Upper lobe of left lung (tissue), 4 donors: ENCODE measurements at regions not wholly inside any gene's neighbourhood (a gene's known extent, or its start where the extent isn't known, plus 50 kb on each side); places are given as distances from the start of the nearest gene placed in this dataset.

Experiments used
- CTCF ChIP-seq, 6 experiments: fragments of 450-650 bp in 4 of 6; fragments of 200-600 bp in 2 of 6; sonication (generic) in 2 of 6; IDR thresholded peaks; one replicate each; pipeline ENCODE4 v1.5.1; 2016 to 2019; ENCODE audit warnings: antibody characterized with exemption in 6 of 6
- EP300 ChIP-seq, 4 donors: sonication (generic); formaldehyde crosslinking; IDR thresholded peaks; one replicate each; pipeline ENCODE4 v1.5.1; 2017; ENCODE audit warnings: antibody characterized with exemption in 4 of 4, control low read depth in 2 of 4
- POLR2A ChIP-seq, 4 donors: fragments of 450-650 bp; IDR thresholded peaks; one replicate each; pipeline ENCODE4 v1.5.1; 2016 to 2017; ENCODE audit warnings: antibody characterized with exemption in 4 of 4, mild to moderate bottlenecking in 2 of 4
- POLR2AphosphoS5 ChIP-seq, 2 donors: sonication (generic); formaldehyde crosslinking; IDR thresholded peaks; one replicate each; pipeline ENCODE4 v1.5.1; 2017; ENCODE audit warnings: antibody characterized with exemption in 2 of 2

GRCh38 chr9:120038342-120038741, 541.6 kb downstream of the CDK5RAP2 start:
- TF ChIP-seq CTCF (IDR thresholded peaks at IDR 0.05) (no peak), POLR2AphosphoS5 (IDR thresholded peaks at IDR 0.05) (no peak), POLR2A (IDR thresholded peaks at IDR 0.05) (no peak), EP300 (IDR thresholded peaks at IDR 0.05) (no peak)
